GM12878 (cell line): ENCODE measurements at regions not wholly inside any gene's neighbourhood (a gene's known extent, or its start where the extent isn't known, plus 50 kb on each side); places are given as distances from the start of the nearest gene placed in this dataset.

ENCODE experiments used
- CBFB ChIP-seq: IDR thresholded peaks from 2 replicates; pipeline ENCODE4 v1.6.1; 2016; ENCODE audit warnings: antibody characterized with exemption, low read depth
- EP300 ChIP-seq, 2 experiments: fragments of 150-350 bp in 1 of 2; IDR thresholded peaks; 2 replicates each; pipeline ENCODE4 v1.6.1; 2011 to 2012; ENCODE audit warnings: low read depth in 2 of 2, low read length in 2 of 2, borderline replicate concordance in 1 of 2, improper control_type of control experiment in 1 of 2, inconsistent platforms in 1 of 2; ENCODE audit not compliant: control insufficient read depth in 1 of 2
- EZH2 ChIP-seq: IDR thresholded peaks from 2 replicates; pipeline ENCODE4 v1.6.1; 2012; ENCODE audit warnings: low read depth, mild to moderate bottlenecking, control low read depth, inconsistent platforms, low read length, borderline replicate concordance; ENCODE audit not compliant: control insufficient read depth
- HDAC2 ChIP-seq: fragments of 200-600 bp; sonication (generic); IDR thresholded peaks from 2 replicates; pipeline ENCODE4 v1.6.1; 2017
- MAX ChIP-seq: IDR thresholded peaks from 2 replicates; pipeline ENCODE4 v1.6.1; 2012; ENCODE audit warnings: low read depth, low read length, improper control_type of control experiment
- NFYA ChIP-seq: IDR thresholded peaks from 2 replicates; pipeline ENCODE4 v1.6.1; 2011; ENCODE audit warnings: low read depth, mild to moderate bottlenecking, low read length, improper control_type of control experiment, borderline replicate concordance
- PBX3 ChIP-seq: IDR thresholded peaks from 2 replicates; pipeline ENCODE4 v1.6.1; 2011; ENCODE audit warnings: mild to moderate bottlenecking, low read depth, low read length, moderate library complexity; ENCODE audit not compliant: insufficient replicate concordance
- POLR2A ChIP-seq: IDR thresholded peaks from 2 replicates; pipeline ENCODE4 v1.6.1; 2011; ENCODE audit warnings: low read depth, mild to moderate bottlenecking, low read length
- REST ChIP-seq: IDR thresholded peaks from 2 replicates; pipeline ENCODE4 v1.6.1; 2012; ENCODE audit warnings: mild to moderate bottlenecking, low read depth, low read length
- SIN3A ChIP-seq: IDR thresholded peaks from 2 replicates; pipeline ENCODE4 v1.6.1; 2012; ENCODE audit warnings: low read depth, low read length, improper control_type of control experiment
- TF ChIP-seq, protein P1 (sequence below), 3 experiments: IDR thresholded peaks in 2 of 3; conservative IDR thresholded peaks in 1 of 3; 2 replicates each; pipeline ENCODE4 v1.5.1; 2011; ENCODE audit warnings: low read depth in 3 of 3, low read length in 3 of 3, mild to moderate bottlenecking in 3 of 3, control low read depth in 2 of 3, moderate library complexity in 2 of 3, inconsistent platforms in 1 of 3, mixed read lengths in 1 of 3; ENCODE audit not compliant: control insufficient read depth in 2 of 3, insufficient read depth in 1 of 3; ENCODE audit errors: extremely low read depth in 1 of 3

GRCh38 chr2:65658881-65659280 is 226.5 kb upstream of the SPRED2 start:
- TF ChIP-seq HDAC2 = no peak
- TF ChIP-seq SIN3A = no peak
- no peak for TF ChIP-seq POLR2A
- TF ChIP-seq, protein P1, sequence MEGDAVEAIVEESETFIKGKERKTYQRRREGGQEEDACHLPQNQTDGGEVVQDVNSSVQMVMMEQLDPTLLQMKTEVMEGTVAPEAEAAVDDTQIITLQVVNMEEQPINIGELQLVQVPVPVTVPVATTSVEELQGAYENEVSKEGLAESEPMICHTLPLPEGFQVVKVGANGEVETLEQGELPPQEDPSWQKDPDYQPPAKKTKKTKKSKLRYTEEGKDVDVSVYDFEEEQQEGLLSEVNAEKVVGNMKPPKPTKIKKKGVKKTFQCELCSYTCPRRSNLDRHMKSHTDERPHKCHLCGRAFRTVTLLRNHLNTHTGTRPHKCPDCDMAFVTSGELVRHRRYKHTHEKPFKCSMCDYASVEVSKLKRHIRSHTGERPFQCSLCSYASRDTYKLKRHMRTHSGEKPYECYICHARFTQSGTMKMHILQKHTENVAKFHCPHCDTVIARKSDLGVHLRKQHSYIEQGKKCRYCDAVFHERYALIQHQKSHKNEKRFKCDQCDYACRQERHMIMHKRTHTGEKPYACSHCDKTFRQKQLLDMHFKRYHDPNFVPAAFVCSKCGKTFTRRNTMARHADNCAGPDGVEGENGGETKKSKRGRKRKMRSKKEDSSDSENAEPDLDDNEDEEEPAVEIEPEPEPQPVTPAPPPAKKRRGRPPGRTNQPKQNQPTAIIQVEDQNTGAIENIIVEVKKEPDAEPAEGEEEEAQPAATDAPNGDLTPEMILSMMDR (IDR thresholded peaks at IDR 0.05 in 2 of 3, conservative IDR thresholded peaks at IDR 0.05 in 1 of 3; ENCODE audit: control insufficient read depth in 2 of 3, extremely low read depth in 1 of 3, insufficient read depth in 1 of 3, low read depth in 3 of 3, low read length in 3 of 3) = no peak
- no peak for TF ChIP-seq EZH2
- no peak for TF ChIP-seq REST
- no peak for TF ChIP-seq MAX
- TF ChIP-seq PBX3 = no peak
- TF ChIP-seq CBFB = no peak
- no peak for TF ChIP-seq NFYA
- no peak for TF ChIP-seq EP300 (IDR thresholded peaks at IDR 0.05; ENCODE audit: borderline replicate concordance in 1 of 2, control insufficient read depth in 1 of 2, low read depth in 2 of 2, low read length in 2 of 2)
